NB4 (cell line): ENCODE measurements at regions not wholly inside any gene's neighbourhood (a gene's known extent, or its start where the extent isn't known, plus 50 kb on each side); places are given as distances from the start of the nearest gene placed in this dataset.

Source experiments
- DNase-seq: peaks from one replicate; pipeline ENCODE4 v3.0.0; 2010; ENCODE audit warnings: low read depth
- H3K4me3 ChIP-seq: one replicate; pipeline ENCODE4 v1.5.1; 2011; ENCODE audit warnings: mild to moderate bottlenecking, low read depth, low read length, moderate library complexity
- MYC ChIP-seq: IDR thresholded peaks from 2 replicates; pipeline ENCODE4 v1.6.1; 2011; ENCODE audit warnings: low read depth, low read length
- POLR2A ChIP-seq: IDR thresholded peaks from 2 replicates; pipeline ENCODE4 v1.6.1; 2011; ENCODE audit warnings: mild to moderate bottlenecking; ENCODE audit not compliant: insufficient read length; ENCODE audit errors: extremely low read depth
- TF ChIP-seq, protein P1 (sequence below): IDR thresholded peaks from one replicate; pipeline ENCODE4 v1.5.1; 2012; ENCODE audit warnings: low read depth, low read length
- TF ChIP-seq, protein P2 (sequence below): IDR thresholded peaks from 2 replicates; pipeline ENCODE4 v1.6.1; 2011; ENCODE audit warnings: low read depth, low read length

DNA sequence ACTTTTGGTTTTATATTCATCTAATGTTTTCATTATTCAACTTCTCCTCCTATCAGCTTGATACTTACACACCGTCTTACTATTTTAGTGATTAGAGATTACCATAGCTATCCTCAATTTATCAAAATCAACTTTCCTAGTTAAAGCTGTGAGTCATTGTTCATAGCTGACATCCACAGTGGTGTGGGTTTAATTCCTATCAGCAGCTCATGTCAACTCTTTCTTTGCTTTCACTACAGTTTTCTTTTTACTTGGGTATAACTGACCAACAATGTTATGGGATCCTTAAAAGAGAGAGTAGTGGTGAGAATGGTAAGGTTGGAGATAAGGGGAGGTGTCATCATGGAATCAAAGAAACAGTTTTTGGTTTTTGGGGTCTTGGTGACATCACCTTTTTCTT lies 112.7 kb downstream of the NFKBIZ start:
- TF ChIP-seq, protein P1, sequence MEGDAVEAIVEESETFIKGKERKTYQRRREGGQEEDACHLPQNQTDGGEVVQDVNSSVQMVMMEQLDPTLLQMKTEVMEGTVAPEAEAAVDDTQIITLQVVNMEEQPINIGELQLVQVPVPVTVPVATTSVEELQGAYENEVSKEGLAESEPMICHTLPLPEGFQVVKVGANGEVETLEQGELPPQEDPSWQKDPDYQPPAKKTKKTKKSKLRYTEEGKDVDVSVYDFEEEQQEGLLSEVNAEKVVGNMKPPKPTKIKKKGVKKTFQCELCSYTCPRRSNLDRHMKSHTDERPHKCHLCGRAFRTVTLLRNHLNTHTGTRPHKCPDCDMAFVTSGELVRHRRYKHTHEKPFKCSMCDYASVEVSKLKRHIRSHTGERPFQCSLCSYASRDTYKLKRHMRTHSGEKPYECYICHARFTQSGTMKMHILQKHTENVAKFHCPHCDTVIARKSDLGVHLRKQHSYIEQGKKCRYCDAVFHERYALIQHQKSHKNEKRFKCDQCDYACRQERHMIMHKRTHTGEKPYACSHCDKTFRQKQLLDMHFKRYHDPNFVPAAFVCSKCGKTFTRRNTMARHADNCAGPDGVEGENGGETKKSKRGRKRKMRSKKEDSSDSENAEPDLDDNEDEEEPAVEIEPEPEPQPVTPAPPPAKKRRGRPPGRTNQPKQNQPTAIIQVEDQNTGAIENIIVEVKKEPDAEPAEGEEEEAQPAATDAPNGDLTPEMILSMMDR, result no peak
- no peak for TF ChIP-seq POLR2A
- no peak overlapping the region for H3K4me3 ChIP-seq
- DNase-seq, result no peak

DNA sequence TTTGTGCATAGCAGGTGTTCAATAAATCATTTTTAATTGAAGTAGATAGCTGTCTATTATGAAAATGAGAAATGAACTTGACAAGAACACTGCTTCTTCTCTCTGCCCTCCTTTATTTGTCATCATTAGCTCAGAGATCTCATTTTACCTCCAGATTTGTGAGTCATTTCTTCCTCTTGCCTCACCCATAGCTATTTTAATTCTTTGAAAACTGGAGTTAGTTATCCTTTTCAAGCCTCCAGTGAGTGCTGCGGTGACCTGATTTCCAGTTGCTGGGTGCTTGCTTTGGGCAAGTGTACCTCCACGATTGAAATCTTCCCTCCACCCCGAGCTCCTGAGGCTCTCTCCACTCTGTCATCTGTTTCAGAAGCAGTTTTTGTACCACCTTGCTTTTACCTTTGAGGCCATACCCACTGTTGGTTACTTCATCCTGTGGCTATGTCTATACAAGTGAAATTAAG lies 114.6 kb downstream of the NFKBIZ start:
- DNase-seq, result no peak
- TF ChIP-seq, protein P1, result no peak
- TF ChIP-seq, protein P2, sequence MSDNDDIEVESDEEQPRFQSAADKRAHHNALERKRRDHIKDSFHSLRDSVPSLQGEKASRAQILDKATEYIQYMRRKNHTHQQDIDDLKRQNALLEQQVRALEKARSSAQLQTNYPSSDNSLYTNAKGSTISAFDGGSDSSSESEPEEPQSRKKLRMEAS, result no peak
- no peak for TF ChIP-seq MYC
- TF ChIP-seq POLR2A, result no peak
- H3K4me3 ChIP-seq, result no peak overlapping the region

DNA sequence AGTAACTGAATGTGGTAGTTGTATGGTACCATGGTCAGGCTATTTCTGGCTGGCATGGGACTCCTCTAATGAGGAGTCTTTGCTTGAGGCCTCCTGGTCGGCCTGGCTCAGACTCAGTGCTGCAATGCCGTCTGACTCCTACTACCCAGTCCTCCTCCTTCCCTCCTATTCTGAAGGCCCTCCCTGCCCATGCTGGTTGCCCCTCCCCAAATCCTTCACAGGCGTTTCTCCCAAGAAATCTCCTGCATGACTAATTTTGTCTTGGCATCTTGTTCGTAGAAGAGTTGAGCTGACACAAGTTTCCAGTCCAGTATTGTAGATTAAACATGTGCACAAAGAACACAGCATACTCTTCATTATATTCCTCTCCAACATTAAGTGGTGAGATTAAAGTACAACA lies 115.5 kb downstream of the NFKBIZ start:
- no peak for DNase-seq
- H3K4me3 ChIP-seq, result no peak overlapping the region
- TF ChIP-seq, protein P2, result no peak
- no peak for TF ChIP-seq POLR2A
- TF ChIP-seq, protein P1, result no peak
- no peak for TF ChIP-seq MYC

- no peak overlapping the region for H3K4me3 ChIP-seq
- DNase-seq, result peak; percentile 23
- TF ChIP-seq MYC (no peak), POLR2A (no peak)
- TF ChIP-seq, protein P2, result no peak
- TF ChIP-seq, protein P1, result no peak
Measured at GRCh38 chr3:101966226-101966625, 116.9 kb downstream of the NFKBIZ start.

- DNase-seq, result no peak
- no peak overlapping the region for H3K4me3 ChIP-seq
- TF ChIP-seq, protein P1, result no peak
- TF ChIP-seq, protein P2, result no peak
- no peak for TF ChIP-seq MYC
- TF ChIP-seq POLR2A, result no peak
Measured at GRCh38 chr3:101970212-101970611, 120.9 kb downstream of the NFKBIZ start.

DNA sequence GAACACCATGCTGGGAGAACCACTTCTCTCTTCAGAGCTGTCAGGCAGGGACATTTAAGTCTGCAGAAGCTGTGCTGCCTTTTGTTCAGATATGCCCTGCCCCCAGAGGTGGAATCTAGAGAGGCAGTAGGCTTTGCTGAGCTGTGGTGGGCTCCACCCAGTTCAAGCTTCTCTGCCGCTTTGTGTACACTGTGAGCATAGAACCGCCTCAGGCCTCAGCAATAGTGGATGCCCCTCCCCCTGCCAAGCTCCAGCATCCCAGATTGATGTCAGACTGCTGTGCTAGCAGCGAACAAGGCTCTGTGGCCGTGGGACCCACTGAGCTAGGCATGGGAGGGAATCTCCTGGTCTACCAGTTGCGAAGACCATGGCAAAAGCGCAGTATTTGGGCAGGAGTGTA lies 121.6 kb downstream of the NFKBIZ start:
- DNase-seq, result no peak
- H3K4me3 ChIP-seq, result no peak overlapping the region
- TF ChIP-seq, protein P2, result no peak
- TF ChIP-seq POLR2A (no peak), MYC (no peak)
- TF ChIP-seq, protein P1, result no peak
